Astrocyte of the spinal cord (primary cell): ENCODE measurements at regions not wholly inside any gene's neighbourhood (a gene's known extent, or its start where the extent isn't known, plus 50 kb on each side); places are given as distances from the start of the nearest gene placed in this dataset.
"Not testable (repeated sequence)": the region's sequence is repeated elsewhere in the genome, so short reads cannot be mapped to it uniquely, and the experiment has no call there.

ENCODE experiments used
- DNase-seq: peaks from one replicate; pipeline ENCODE4 v3.0.0; 2011; ENCODE audit warnings: low read depth, low spot score
- H3K4me3 ChIP-seq: 2 replicates; pipeline ENCODE4 v1.5.1; 2011; ENCODE audit warnings: low read depth, mild to moderate bottlenecking, low read length, moderate library complexity
- in situ Hi-C: cut with HindIII; loops from 2 replicates; pipeline ENCODE4 v1.10.0; 2017; ENCODE audit warnings: low sequenced_read_pairs
- TF ChIP-seq, protein P1 (sequence below): IDR thresholded peaks from 2 replicates; pipeline ENCODE4 v1.5.1; 2012; ENCODE audit warnings: low read depth, mild to moderate bottlenecking, low read length, inconsistent platforms

DNA sequence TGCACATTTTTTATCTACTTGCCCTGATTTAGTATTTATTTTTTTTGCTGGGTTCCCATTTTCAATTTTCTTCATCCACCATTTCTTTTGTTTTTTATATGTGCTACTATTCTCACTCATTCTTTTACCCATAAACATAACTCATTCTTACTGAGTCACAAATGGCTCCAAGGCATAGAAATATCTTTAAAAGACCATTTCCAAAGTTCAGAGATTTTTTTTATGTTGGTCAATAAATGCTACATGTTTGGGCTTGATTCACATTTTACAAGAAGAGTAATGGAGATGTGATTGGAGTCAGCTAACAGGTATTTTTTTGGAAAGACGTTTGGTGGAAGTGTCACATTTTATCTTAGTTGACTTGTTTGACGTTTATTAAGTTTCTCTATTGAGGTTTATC is 1303.2 kb upstream of the LRRTM3 start:
- H3K4me3 ChIP-seq, result no peak overlapping the region
- in situ Hi-C loops, result no loop called here
- no peak for DNase-seq
- TF ChIP-seq, protein P1, sequence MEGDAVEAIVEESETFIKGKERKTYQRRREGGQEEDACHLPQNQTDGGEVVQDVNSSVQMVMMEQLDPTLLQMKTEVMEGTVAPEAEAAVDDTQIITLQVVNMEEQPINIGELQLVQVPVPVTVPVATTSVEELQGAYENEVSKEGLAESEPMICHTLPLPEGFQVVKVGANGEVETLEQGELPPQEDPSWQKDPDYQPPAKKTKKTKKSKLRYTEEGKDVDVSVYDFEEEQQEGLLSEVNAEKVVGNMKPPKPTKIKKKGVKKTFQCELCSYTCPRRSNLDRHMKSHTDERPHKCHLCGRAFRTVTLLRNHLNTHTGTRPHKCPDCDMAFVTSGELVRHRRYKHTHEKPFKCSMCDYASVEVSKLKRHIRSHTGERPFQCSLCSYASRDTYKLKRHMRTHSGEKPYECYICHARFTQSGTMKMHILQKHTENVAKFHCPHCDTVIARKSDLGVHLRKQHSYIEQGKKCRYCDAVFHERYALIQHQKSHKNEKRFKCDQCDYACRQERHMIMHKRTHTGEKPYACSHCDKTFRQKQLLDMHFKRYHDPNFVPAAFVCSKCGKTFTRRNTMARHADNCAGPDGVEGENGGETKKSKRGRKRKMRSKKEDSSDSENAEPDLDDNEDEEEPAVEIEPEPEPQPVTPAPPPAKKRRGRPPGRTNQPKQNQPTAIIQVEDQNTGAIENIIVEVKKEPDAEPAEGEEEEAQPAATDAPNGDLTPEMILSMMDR, result no peak

DNA sequence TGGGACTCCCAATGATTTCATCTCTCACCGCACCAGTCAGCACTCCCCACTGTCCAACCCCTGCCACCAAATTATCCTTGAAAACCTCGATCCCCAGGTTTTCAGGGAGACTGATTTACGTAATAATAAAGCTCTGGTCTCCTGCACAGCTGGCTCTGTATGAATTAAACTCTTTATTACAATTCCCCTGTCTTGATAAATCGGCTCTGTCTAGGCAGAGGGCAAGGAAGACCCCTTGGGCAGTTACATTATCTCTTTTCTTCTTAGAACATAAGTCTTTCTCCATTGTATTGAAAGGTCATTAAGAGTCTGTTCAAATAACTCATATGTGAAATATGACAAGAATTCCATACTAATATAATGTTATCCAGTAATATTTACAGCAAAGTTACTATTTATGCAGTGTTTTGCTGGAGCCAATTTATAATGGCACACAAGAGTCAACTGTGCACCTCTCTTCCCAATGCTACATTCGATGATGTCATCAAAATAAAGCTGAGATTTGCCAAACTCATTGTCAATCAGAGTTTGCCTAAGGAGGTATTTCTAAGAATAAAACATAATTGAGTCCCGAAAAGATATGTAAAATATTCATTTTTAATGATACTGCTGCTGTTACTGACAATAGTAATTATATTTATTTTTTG is 1297.2 kb upstream of the LRRTM3 start:
- DNase-seq, result no peak
- in situ Hi-C loops, result no loop called here
- TF ChIP-seq, protein P1, result no peak
- no peak overlapping the region for H3K4me3 ChIP-seq

DNA sequence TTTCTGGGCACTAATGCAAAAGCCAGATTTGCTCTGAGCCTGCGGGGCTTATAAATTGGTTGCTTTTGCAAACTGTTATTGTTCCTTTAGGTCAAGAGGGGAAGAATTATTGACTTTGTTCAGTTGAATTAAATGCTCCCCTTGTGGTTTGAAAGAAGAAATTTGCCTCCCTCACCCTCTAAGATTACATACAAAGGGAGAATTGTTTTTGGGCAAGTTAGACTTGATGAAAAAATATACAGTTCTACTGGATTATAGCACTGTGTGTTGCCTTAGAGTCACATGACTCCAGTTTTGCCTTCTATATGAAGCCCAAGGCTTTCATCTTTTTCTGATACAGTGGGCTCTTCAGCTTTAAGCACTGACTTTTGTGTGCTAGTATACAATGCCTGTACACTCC is 1265.8 kb upstream of the LRRTM3 start:
- in situ Hi-C loops, result no loop called here
- TF ChIP-seq, protein P1, result no peak
- DNase-seq, result no peak
- no peak overlapping the region for H3K4me3 ChIP-seq

DNA sequence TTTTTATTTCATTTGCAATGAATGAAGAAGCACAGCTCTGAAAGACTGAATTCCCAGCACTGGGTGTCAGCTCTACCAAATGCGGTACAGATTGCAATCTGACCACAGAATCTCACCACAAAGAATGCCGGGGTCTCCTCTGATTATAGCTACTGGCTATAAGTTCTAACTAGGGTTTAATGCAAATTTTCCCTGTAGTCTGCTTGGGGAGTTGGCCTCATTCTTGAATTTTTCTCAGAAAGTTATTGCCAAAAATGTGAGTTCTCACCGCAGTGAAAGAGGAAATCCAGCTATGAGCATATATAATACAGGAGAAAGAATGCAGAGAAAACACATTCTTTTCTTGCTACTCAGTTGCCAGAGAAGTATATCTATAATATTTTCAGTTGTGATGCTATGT is 1255.7 kb upstream of the LRRTM3 start:
- in situ Hi-C loops, result no loop called here
- no peak overlapping the region for H3K4me3 ChIP-seq
- TF ChIP-seq, protein P1, result no peak
- peak; percentile 90 for DNase-seq

DNA sequence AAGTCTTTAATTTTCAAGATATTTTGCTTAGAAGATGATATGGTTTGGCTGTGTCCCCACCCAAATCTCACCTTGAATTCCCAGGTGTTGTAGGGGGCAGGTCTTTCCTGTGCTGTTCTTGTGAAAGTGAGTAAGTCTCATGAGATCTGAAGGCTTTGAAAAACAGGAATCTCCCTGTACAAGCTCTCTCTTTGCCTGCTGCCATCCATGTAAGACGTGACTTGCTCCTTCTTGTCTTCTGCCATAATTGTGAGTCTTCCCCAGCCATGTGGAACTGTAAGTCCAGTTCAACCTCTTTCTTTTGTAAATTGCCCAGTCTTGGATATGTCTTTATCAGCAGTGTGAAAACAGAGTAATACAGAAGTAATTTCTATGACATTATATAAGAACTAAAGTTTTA is 1255.2 kb upstream of the LRRTM3 start:
- H3K4me3 ChIP-seq, DNase-seq, in situ Hi-C loops: not testable (repeated sequence)

DNA sequence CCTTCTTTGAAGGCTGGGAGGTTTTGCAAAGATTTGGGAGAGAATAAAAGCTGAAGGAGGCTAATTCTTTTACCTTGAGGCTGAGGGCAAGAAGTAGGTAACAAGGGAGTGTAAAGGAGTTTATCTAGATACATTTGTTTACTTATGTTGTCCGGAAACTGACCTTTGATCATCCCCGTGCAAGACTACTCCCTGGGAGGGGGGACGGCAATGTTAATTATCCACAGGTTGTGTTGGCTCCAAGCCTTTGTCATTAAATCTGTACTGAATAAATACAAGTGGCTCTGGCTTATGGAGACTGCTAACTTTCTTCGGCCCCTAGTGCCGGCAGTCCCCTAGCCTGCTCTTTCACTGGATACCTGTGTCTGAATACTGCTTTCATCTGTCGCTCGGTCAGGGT is 1250.6 kb upstream of the LRRTM3 start:
- TF ChIP-seq, protein P1, result no peak
- DNase-seq, result no peak
- no peak overlapping the region for H3K4me3 ChIP-seq
- in situ Hi-C loops, result no loop called here

DNA sequence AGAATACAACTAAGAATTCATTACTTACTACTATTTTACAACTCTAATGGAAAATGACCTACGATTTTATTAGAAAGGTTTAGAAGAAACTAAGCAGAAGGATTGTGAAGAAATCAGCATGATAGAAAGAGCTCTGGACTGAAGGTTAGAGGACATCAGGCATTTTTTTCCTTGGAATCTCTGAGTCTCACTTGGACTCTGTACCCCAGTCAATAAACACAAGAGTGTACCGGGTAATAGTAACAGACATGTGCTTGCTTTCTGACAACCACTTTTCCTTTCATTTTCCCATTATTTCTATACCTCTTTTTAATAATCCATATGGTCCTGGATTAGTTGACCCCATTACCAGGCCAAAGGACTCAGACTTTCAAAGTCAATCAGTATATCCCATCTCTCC is 1240.9 kb upstream of the LRRTM3 start:
- in situ Hi-C loops, result no loop called here
- no peak overlapping the region for H3K4me3 ChIP-seq
- TF ChIP-seq, protein P1, result no peak
- DNase-seq, result no peak
